SK-N-SH (cell line): ENCODE measurements at regions not wholly inside any gene's neighbourhood (a gene's known extent, or its start where the extent isn't known, plus 50 kb on each side); places are given as distances from the start of the nearest gene placed in this dataset.

Experiments
- CTCF ChIA-PET: fragments of 300-600, 350-600 bp; formaldehyde crosslinking; extraction: SDS; loops from one replicate; lab custom pipeline; 2021; lab: Yijun Ruan, JAX
- POLR2A ChIA-PET: fragments of 350-600 bp; sonication (Branson Sonifier 250); formaldehyde crosslinking; extraction: SDS; loops from one replicate; lab custom pipeline; 2020; ENCODE audit warnings: antibody characterized with exemption, inconsistent platforms; lab: Yijun Ruan, JAX
- DNase-seq: peaks from one replicate; pipeline ENCODE4 v3.0.0; 2012
- H2AFZ ChIP-seq: fragments of 200-600 bp; sonication (generic); 2 replicates; pipeline ENCODE4 v1.8.1; 2016; ENCODE audit warnings: antibody characterized with exemption, mild to moderate bottlenecking, low read depth
- H3F3A ChIP-seq: fragments of 200-600 bp; sonication (generic); replicated peaks from 2 replicates; pipeline ENCODE3; 2016; ENCODE audit warnings: antibody characterized with exemption, mild to moderate bottlenecking; ENCODE audit not compliant: insufficient read depth
- H3K27ac ChIP-seq, 2 experiments: fragments of 200-500 bp in 1 of 2; fragments of 200-600 bp in 1 of 2; sonication (Bioruptor generic) in 1 of 2; sonication (generic), shearing (Covaris generic) in 1 of 2; 2 replicates each; pipeline versions ENCODE4 v1.5.1 to v1.6.1; 2014 to 2016; ENCODE audit warnings: low read depth in 2 of 2, inconsistent platforms in 1 of 2, low read length in 1 of 2, mild to moderate bottlenecking in 1 of 2, mixed read lengths in 1 of 2
- H3K27me3 ChIP-seq: fragments of 200-600 bp; sonication (generic), shearing (Covaris generic); 2 replicates; pipeline ENCODE4 v1.6.1; 2016; ENCODE audit warnings: mixed run types; ENCODE audit not compliant: insufficient read depth
- H3K36me3 ChIP-seq, 2 experiments: fragments of 200-500 bp in 1 of 2; fragments of 200-600 bp in 1 of 2; sonication (Bioruptor generic) in 1 of 2; sonication (generic) in 1 of 2; replicated peaks in 1 of 2; 2 replicates each; pipeline versions ENCODE3 to v1.5.1; 2014 to 2016; ENCODE audit warnings: low read length in 1 of 2, mild to moderate bottlenecking in 1 of 2; ENCODE audit not compliant: insufficient read depth in 2 of 2, control insufficient read depth in 1 of 2
- H3K4me1 ChIP-seq, 2 experiments: fragments of 200-500 bp in 1 of 2; fragments of 200-600 bp in 1 of 2; sonication (Bioruptor generic) in 1 of 2; sonication (generic), shearing (Covaris generic) in 1 of 2; 2 replicates each; pipeline versions ENCODE4 v1.5.1 to v1.6.1; 2014 to 2016; ENCODE audit warnings: low read depth in 1 of 2, low read length in 1 of 2, mixed run types in 1 of 2; ENCODE audit not compliant: insufficient read depth in 2 of 2, control insufficient read depth in 1 of 2
- H3K4me2 ChIP-seq: fragments of 200-600 bp; sonication (generic), shearing (Covaris generic); 2 replicates; pipeline ENCODE4 v1.6.1; 2017; ENCODE audit warnings: mixed run types
- H3K4me3 ChIP-seq, 2 experiments: fragments of 200-500 bp in 1 of 2; fragments of 200-600 bp in 1 of 2; sonication (Bioruptor generic) in 1 of 2; sonication (generic), shearing (Covaris generic) in 1 of 2; 2 replicates each; pipeline versions ENCODE4 v1.5.1 to v1.8.1; 2014 to 2016; ENCODE audit warnings: low read depth in 2 of 2, inconsistent platforms in 1 of 2, low read length in 1 of 2, mild to moderate bottlenecking in 1 of 2, mixed read lengths in 1 of 2, moderate library complexity in 1 of 2
- H3K79me2 ChIP-seq: fragments of 200-600 bp; sonication (generic); 2 replicates; pipeline ENCODE4 v1.8.1; 2017; ENCODE audit warnings: mild to moderate bottlenecking; ENCODE audit not compliant: insufficient read depth
- H3K9ac ChIP-seq: fragments of 200-600 bp; sonication (generic); 2 replicates; pipeline ENCODE4 v1.6.1; 2017; ENCODE audit warnings: mixed run types
- H3K9me2 ChIP-seq: fragments of 200-600 bp; sonication (generic); 2 replicates; pipeline ENCODE4 v1.6.1; 2017; ENCODE audit warnings: mixed run types
- H3K9me3 ChIP-seq: fragments of 200-600 bp; sonication (generic); 2 replicates; pipeline ENCODE4 v1.6.1; 2017; ENCODE audit warnings: mixed run types, mild to moderate bottlenecking, moderate library complexity
- H4K20me1 ChIP-seq: fragments of 200-600 bp; sonication (generic); 2 replicates; pipeline ENCODE4 v1.6.1; 2017; ENCODE audit warnings: mild to moderate bottlenecking, mixed run types; ENCODE audit not compliant: insufficient read depth
- CHD2 ChIP-seq: fragments of 150-350 bp; IDR thresholded peaks from 2 replicates; pipeline ENCODE4 v1.6.1; 2018; ENCODE audit warnings: low read length; ENCODE audit not compliant: partially characterized antibody
- ELF1 ChIP-seq: IDR thresholded peaks from 2 replicates; pipeline ENCODE4 v1.4.0; 2012
- EP300 ChIP-seq, 2 experiments: IDR thresholded peaks; 2 replicates each; pipeline versions ENCODE4 v1.4.0 to v1.6.1; 2012; ENCODE audit warnings: borderline replicate concordance in 1 of 2, low read depth in 1 of 2, low read length in 1 of 2
- MAX ChIP-seq: IDR thresholded peaks from 2 replicates; pipeline ENCODE4 v1.4.0; 2012; ENCODE audit warnings: low read depth
- MEF2A ChIP-seq: IDR thresholded peaks from 2 replicates; pipeline ENCODE4 v1.4.0; 2012; ENCODE audit warnings: low read depth, borderline replicate concordance
- MXI1 ChIP-seq: IDR thresholded peaks from 2 replicates; pipeline ENCODE4 v1.6.1; 2012; ENCODE audit warnings: mild to moderate bottlenecking, low read depth, low read length, improper control_type of control experiment
- NFIC ChIP-seq: IDR thresholded peaks from 2 replicates; pipeline ENCODE4 v1.4.0; 2012; ENCODE audit warnings: borderline replicate concordance
- PBX3 ChIP-seq: IDR thresholded peaks from 2 replicates; pipeline ENCODE4; 2012
- POLR2AphosphoS5 ChIP-seq: IDR thresholded peaks from 2 replicates; pipeline ENCODE4 v1.6.1; 2012; ENCODE audit warnings: low read depth, low read length
- REST ChIP-seq: IDR thresholded peaks from 2 replicates; pipeline ENCODE4 v1.6.1; 2012; ENCODE audit warnings: mild to moderate bottlenecking, low read depth, low read length, moderate library complexity
- SMC3 ChIP-seq: IDR thresholded peaks from 2 replicates; pipeline ENCODE4 v1.6.1; 2012; ENCODE audit warnings: low read depth, low read length, improper control_type of control experiment
- TCF12 ChIP-seq: IDR thresholded peaks from 2 replicates; pipeline ENCODE4 v1.4.0; 2012
- USF1 ChIP-seq: IDR thresholded peaks from 2 replicates; pipeline ENCODE4 v1.4.0; 2012; ENCODE audit warnings: low read depth, borderline replicate concordance
- WGBS: methylation state at CpG from one replicate; pipeline ENCODE4 v1.1.6; 2017; ENCODE audit warnings: low lambda C conversion rate; 5-methylcytosine and 5-hydroxymethylcytosine counted together

- TF ChIP-seq MEF2A (no peak), MAX (no peak), TCF12 (no peak), POLR2AphosphoS5 (no peak)
Observed at GRCh38 chr1:96982118-96982517, 260.5 kb downstream of the PTBP2 start (continued).

GRCh38 chr1:96983866-96984265 lies 262.3 kb downstream of the PTBP2 start:
- no peak for TF ChIP-seq USF1
- TF ChIP-seq EP300 (IDR thresholded peaks at IDR 0.05; ENCODE audit: borderline replicate concordance in 1 of 2, low read depth in 1 of 2, low read length in 1 of 2) = no peak
- no peak for TF ChIP-seq PBX3
- no peak for TF ChIP-seq ELF1
- TF ChIP-seq SMC3 = no peak
- TF ChIP-seq REST = no peak
- TF ChIP-seq MXI1 = no peak
- no peak for TF ChIP-seq CHD2
- TF ChIP-seq NFIC = no peak

More at GRCh38 chr1:96983866-96984265, 262.3 kb downstream of the PTBP2 start:
- H2AFZ ChIP-seq = no peak overlapping the region
- POLR2A ChIA-PET = no interaction called here
- H3K27me3 ChIP-seq = no peaks in the 10 kb centered on the region
- H3K4me1 ChIP-seq = peaks cover 9 to 25% of the 10 kb centered on the region in 2 experiments; a peak in 3 of 4 replicates
- no peak overlapping the region for H3K27ac ChIP-seq
- no peaks in the 10 kb centered on the region for H3K36me3 ChIP-seq
- no peak overlapping the region for H3K9ac ChIP-seq
- H4K20me1 ChIP-seq = no peaks in the 10 kb centered on the region
- H3K4me2 ChIP-seq = no peak overlapping the region
- WGBS = 93% methylated on average over 8 of the region's 8 CpGs
- no peaks in the 10 kb centered on the region for H3K9me3 ChIP-seq
- H3F3A ChIP-seq = no peaks in the 10 kb centered on the region
- CTCF ChIA-PET = no interaction called here
- no peaks in the 10 kb centered on the region for H3K79me2 ChIP-seq
- H3K4me3 ChIP-seq = no peak overlapping the region
- DNase-seq = no peak
- H3K9me2 ChIP-seq = no peaks in the 10 kb centered on the region
